SJSA1 (cell line): ENCODE measurements at regions not wholly inside any gene's neighbourhood (a gene's known extent, or its start where the extent isn't known, plus 50 kb on each side); places are given as distances from the start of the nearest gene placed in this dataset.
A peak's percentile ranks its signal among the peaks of the same experiment; 100 is the strongest.

Experiments used
- DNase-seq, 2 experiments: peaks; one replicate each; pipeline ENCODE4 v3.0.0-alpha.2; 2015 to 2020; ENCODE audit warnings: low spot score in 2 of 2, low read depth in 1 of 2
- H3K27ac ChIP-seq: fragments of 250-450 bp; sonication (Bioruptor Pico); 2 replicates; pipeline ENCODE4 v1.5.1; 2020; ENCODE audit warnings: mild to moderate bottlenecking, moderate library complexity
- H3K27me3 ChIP-seq: fragments of 250-450 bp; sonication (Bioruptor Pico); replicated peaks from 2 replicates; pipeline ENCODE4 v1.5.1; 2020; ENCODE audit warnings: mild to moderate bottlenecking, moderate library complexity
- H3K36me3 ChIP-seq: fragments of 250-450 bp; sonication (Bioruptor Pico); 2 replicates; pipeline ENCODE4 v1.5.1; 2020; ENCODE audit warnings: mild to moderate bottlenecking
- H3K4me1 ChIP-seq: fragments of 250-450 bp; sonication (Bioruptor Pico); replicated peaks from 2 replicates; pipeline ENCODE4 v1.6.1; 2021; ENCODE audit warnings: mild to moderate bottlenecking
- H3K4me3 ChIP-seq: fragments of 250-450 bp; sonication (Bioruptor Pico); 2 replicates; pipeline ENCODE4 v1.5.1; 2020; ENCODE audit warnings: mild to moderate bottlenecking
- H3K9me3 ChIP-seq: fragments of 250-450 bp; sonication (Bioruptor Pico); replicated peaks from 2 replicates; pipeline ENCODE4 v1.5.1; 2020; ENCODE audit warnings: mild to moderate bottlenecking

DNA sequence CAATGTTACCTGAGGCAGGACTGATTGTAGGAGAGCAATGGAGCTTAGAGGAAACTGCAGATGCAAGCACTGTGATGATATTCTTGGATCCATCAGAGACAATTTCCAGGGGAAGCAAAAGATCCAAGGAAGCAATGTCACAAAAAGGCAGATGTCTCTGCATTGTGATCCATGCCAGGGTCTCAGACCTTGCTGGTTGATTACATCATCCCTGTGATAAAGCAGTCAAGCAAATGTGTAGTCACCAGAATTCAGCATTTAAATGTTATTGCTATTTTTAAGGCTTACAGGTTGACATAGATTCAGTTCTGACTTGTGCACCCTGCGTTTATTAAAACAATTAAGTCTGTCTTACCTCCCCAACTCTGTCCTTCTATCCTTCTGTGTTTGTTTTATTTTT is 56.8 kb upstream of the CCDC85A start:
- Histone ChIP-seq H3K27ac (no peak overlapping the region), H3K9me3 (no peaks in the 10 kb centered on the region), H3K4me1 (no peaks in the 10 kb centered on the region), H3K27me3 (no peaks in the 10 kb centered on the region), H3K4me3 (no peak overlapping the region), H3K36me3 (no peaks in the 10 kb centered on the region)
- no peak for DNase-seq

DNA sequence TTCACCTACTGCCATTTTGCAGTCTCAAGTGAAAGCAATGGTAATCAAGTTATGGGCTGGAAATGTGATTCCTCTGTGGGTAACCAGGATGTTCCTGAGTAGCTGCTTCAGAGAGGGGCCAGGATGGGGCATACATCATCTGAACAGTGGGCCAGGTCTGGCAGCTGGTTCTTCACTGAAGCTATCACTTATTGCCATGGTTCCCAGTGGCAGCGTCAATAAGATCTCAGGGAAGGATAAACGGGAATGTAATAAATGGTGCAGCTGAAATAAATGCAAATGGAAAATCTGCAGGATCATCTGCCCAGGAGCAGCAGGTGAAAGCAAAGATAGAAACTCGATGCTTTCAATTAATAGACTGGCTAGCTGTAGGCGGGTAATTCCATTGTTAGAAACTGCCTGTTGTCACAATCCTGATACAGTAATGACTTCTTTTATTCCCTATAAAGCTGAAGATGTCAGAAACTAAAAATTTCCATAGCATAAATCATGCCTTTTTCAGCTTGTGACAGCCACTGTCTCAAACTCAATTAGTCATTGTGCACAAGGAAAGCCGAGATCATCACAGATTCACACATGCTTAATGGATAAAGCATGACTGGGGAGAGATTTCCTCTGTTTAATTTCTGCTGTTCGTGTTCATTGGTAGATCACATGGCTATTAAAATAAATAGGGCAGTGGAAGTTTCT is 56.2 kb upstream of the CCDC85A start:
- Histone ChIP-seq H3K36me3 (no peaks in the 10 kb centered on the region), H3K4me1 (no peaks in the 10 kb centered on the region), H3K27me3 (no peaks in the 10 kb centered on the region), H3K27ac (no peak overlapping the region), H3K9me3 (no peaks in the 10 kb centered on the region), H3K4me3 (no peak overlapping the region)
- no peak for DNase-seq

DNA sequence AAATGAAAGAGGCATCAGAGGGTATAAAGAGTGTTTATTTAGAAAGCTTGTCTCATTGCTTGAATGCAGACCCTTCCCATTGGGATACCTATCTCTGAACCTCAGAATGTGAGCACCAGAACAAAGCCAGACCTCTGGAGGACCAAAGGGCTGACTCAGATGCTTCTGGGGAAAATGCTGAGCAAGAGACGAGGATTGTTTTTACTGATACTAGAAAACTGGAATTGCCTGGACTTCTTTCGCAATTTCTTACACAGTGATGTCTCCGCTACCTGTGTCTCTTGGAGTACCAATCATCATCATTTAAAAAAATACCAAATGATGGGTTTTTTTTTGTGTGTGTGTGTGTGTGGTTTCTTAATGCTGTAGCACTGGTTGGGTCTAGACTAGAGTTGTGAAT is 55.6 kb upstream of the CCDC85A start:
- Histone ChIP-seq H3K27ac (no peak overlapping the region), H3K4me3 (no peak overlapping the region), H3K9me3 (no peaks in the 10 kb centered on the region), H3K36me3 (no peaks in the 10 kb centered on the region), H3K4me1 (no peaks in the 10 kb centered on the region), H3K27me3 (no peaks in the 10 kb centered on the region)
- DNase-seq, result no peak

DNA sequence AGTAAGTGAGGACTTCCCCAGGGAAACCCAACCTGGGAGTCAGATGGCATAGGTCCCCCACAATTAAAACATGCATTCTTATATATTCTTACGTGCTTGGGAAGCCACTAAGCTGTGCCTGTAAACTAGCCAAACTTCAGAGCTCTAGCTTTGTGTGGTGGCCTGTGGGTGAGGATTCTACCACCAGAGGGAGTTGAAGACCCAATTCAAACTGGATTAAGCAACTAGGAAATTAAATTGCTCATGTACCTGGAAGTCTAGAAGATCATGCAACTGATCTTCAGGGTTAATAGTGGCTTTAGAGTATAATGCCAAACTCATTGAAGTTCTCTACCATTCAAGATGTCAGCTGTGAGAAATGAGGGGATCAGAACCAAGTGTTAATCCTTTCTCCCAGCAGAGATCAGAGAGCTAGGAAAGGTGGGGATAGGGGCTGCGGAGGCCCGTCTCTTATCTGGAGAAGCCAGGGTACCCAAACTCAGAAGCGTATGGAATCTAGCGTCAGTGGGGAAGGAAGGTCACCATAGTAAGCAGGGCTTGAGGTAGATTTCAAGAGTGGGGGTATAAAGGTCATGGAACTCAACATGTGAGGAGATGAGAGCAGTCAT is 53.2 kb upstream of the CCDC85A start:
- H3K36me3 ChIP-seq, result no peaks in the 10 kb centered on the region
- DNase-seq, result peak in 1 of 2 experiments; percentile 23

DNA sequence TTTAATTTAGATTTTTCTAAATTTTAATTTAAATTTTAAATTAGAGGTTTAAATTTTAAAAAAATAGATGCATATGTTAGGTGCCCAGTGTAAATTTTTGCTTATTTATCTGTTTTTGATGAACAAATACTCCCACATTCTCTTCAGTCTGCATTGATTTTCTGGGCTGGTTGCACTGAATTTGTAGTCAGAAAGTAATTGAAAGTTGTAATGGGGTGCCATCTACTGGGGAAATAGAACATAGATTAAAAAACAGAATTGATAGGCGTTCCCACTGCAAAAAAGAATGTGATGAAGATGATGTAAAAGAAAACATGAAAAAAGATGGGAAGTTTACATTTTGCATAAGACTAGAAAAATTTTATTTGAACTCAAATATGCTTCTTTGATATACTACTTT is 51.7 kb upstream of the CCDC85A start:
- peak in 1 of 2 experiments; percentile 28 for DNase-seq
- no peaks in the 10 kb centered on the region for H3K36me3 ChIP-seq
- no peak overlapping the region for H3K27ac ChIP-seq
- no peak overlapping the region for H3K4me3 ChIP-seq
- H3K4me1 ChIP-seq, result no peaks in the 10 kb centered on the region
- no peaks in the 10 kb centered on the region for H3K9me3 ChIP-seq
- H3K27me3 ChIP-seq, result no peaks in the 10 kb centered on the region

More for the DNA sequence above, 53.2 kb upstream of the CCDC85A start:
- H3K4me3 ChIP-seq, result no peak overlapping the region
- H3K4me1 ChIP-seq, result no peaks in the 10 kb centered on the region
- H3K9me3 ChIP-seq, result no peaks in the 10 kb centered on the region
- H3K27ac ChIP-seq, result no peak overlapping the region
- H3K27me3 ChIP-seq, result no peaks in the 10 kb centered on the region

DNA sequence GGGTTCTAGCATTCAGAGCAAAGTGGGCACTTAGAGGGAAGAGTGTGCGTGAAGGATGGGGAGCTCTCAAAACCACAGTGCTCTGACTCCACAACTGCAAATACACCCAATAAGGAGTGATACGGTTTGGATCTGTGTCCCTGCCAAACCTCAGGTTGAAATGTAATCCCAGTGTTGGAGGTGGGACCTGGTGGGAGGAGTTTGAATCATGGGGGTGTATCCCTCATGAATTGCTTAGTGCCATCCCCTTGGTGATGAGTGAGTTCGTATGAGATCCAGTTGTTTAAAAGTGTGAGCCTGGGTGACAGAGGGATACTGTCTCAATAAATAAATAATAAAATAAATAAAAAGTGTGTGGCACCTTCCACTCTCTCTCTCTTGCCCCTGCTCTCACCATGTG is 50.3 kb upstream of the CCDC85A start:
- no peak overlapping the region for H3K27ac ChIP-seq
- no peaks in the 10 kb centered on the region for H3K36me3 ChIP-seq
- H3K4me3 ChIP-seq, result no peak overlapping the region
- no peak for DNase-seq
- H3K9me3 ChIP-seq, result no peaks in the 10 kb centered on the region
- no peaks in the 10 kb centered on the region for H3K27me3 ChIP-seq
- H3K4me1 ChIP-seq, result no peaks in the 10 kb centered on the region

DNA sequence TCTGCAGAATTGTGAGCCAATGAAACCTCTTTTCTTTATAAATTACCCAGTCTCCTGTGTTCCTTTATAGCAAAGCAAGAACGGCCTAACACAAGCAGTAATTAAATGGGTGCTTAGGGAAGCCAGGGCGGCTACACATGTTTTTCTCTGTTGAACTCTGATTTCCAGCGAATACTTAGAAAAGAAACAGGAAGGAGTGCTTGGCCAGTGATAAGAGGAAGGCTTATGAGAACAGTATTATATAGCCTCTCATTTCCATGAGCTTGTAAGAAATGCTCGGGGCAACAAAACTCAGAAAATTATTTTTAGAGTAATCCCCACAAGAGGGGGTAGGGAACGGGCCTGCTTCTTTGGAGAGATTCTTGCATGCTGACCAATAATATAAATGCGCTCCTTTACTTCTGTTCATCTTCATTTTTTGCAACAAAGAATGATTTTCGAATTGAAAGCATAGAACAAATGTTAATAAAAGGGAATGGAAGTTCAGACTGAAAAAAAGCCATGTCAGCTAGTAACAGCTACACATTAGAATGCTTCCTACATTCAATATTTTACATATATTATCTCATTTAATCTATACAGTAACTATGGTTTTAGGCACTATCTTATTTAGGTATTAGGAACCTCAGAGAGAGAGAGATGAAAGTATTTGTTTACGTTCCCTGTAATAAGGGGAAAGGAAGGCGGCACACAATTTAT is 49.7 kb upstream of the CCDC85A start:
- Histone ChIP-seq H3K27ac (no peak overlapping the region), H3K4me1 (no peaks in the 10 kb centered on the region)

More for the DNA sequence above, 49.7 kb upstream of the CCDC85A start:
- H3K27me3 ChIP-seq, result no peaks in the 10 kb centered on the region
- no peaks in the 10 kb centered on the region for H3K36me3 ChIP-seq
- no peak for DNase-seq
- H3K9me3 ChIP-seq, result no peaks in the 10 kb centered on the region
- H3K4me3 ChIP-seq, result no peak overlapping the region
